Panc1 (cell line): ENCODE measurements at regions not wholly inside any gene's neighbourhood (a gene's known extent, or its start where the extent isn't known, plus 50 kb on each side); places are given as distances from the start of the nearest gene placed in this dataset.
"Not testable (repeated sequence)": the region's sequence is repeated elsewhere in the genome, so short reads cannot be mapped to it uniquely, and the experiment has no call there.

ENCODE experiments used
- ATAC-seq: fragments of 200-7000 bp; cut with Tn5 transposase; 2 replicates; pipeline ENCODE4 v1.9.1; 2020; ENCODE audit warnings: mild to moderate bottlenecking, moderate library complexity
- BruUV-seq: library from RNA; stranded (reverse); fragments of 400-500 nt; replicated peaks from 2 replicates; lab custom pipeline; 2021; lab: Mats Ljungman, UMichigan
- CTCF ChIA-PET: fragments of 300-600 bp; sonication (Branson Sonifier 250); formaldehyde crosslinking; loops from one replicate; lab custom pipeline; 2022; ENCODE audit warnings: antibody characterized with exemption; lab: Charles Lee
- POLR2A ChIA-PET: fragments of 300-600 bp; sonication (Branson Sonifier 250); formaldehyde crosslinking; loops from one replicate; lab custom pipeline; 2022; ENCODE audit warnings: antibody characterized with exemption; lab: Charles Lee
- DNase-seq: peaks from one replicate; pipeline ENCODE4 v3.0.0-alpha.2; 2010; ENCODE audit warnings: low read depth, low spot score
- H3K27ac ChIP-seq: 2 replicates; pipeline ENCODE4 v1.5.1; 2011; ENCODE audit warnings: mild to moderate bottlenecking, low read length, inconsistent platforms
- H3K27me3 ChIP-seq: fragments of 200-500 bp; sonication (Bioruptor generic); 2 replicates; pipeline ENCODE4 v1.6.0; 2014; ENCODE audit warnings: low read length, inconsistent platforms; ENCODE audit not compliant: control insufficient read depth, insufficient read depth
- H3K36me3 ChIP-seq: fragments of 200-500 bp; sonication (Bioruptor generic); 2 replicates; pipeline ENCODE4 v1.5.1; 2014; ENCODE audit warnings: inconsistent platforms, mild to moderate bottlenecking, low read length, moderate library complexity; ENCODE audit not compliant: control insufficient read depth, insufficient read depth
- H3K4me1 ChIP-seq: 2 replicates; pipeline ENCODE4 v1.5.1; 2011; ENCODE audit warnings: inconsistent platforms, mild to moderate bottlenecking, low read length, moderate library complexity; ENCODE audit not compliant: control insufficient read depth, insufficient read depth
- H3K4me3 ChIP-seq, 2 experiments: 2 replicates each; pipeline ENCODE4 v1.5.1; 2011 to 2012; ENCODE audit warnings: low read depth in 2 of 2, low read length in 2 of 2, mild to moderate bottlenecking in 2 of 2, inconsistent platforms in 1 of 2, moderate library complexity in 1 of 2
- H3K9me3 ChIP-seq: fragments of 200-500 bp; sonication (Bioruptor generic); 2 replicates; pipeline ENCODE4 v1.5.1; 2014; ENCODE audit warnings: low read depth, mild to moderate bottlenecking, inconsistent platforms, low read length, moderate library complexity; ENCODE audit not compliant: control insufficient read depth, insufficient read depth
- CTCF ChIP-seq: fragments of 450-650 bp; IDR thresholded peaks from 2 replicates; pipeline ENCODE4 v1.5.1; 2017; ENCODE audit warnings: mild to moderate bottlenecking
- REST ChIP-seq, 2 experiments: IDR thresholded peaks; 2 replicates each; pipeline ENCODE4 v1.6.1; 2011 to 2012; ENCODE audit warnings: low read depth in 2 of 2, control low read depth in 1 of 2, low read length in 1 of 2, mild to moderate bottlenecking in 1 of 2, moderate library complexity in 1 of 2; ENCODE audit not compliant: insufficient read depth in 1 of 2
- SIN3A ChIP-seq: IDR thresholded peaks from 2 replicates; pipeline ENCODE4 v1.6.1; 2012; ENCODE audit warnings: low read depth, mild to moderate bottlenecking, low read length, moderate library complexity, borderline replicate concordance; ENCODE audit not compliant: insufficient read depth
- TCF7L2 ChIP-seq: IDR thresholded peaks from 2 replicates; pipeline ENCODE4 v1.6.1; 2011; ENCODE audit warnings: mild to moderate bottlenecking, low read depth, low read length, inconsistent platforms
- in situ Hi-C: cut with HindIII; loops from 2 replicates; pipeline ENCODE4 v1.10.0; 2016; ENCODE audit warnings: low sequenced_read_pairs, low pct_unique_long_range_greater_than_20kb
- intact Hi-C: fragments of 100-400 bp; cut with micrococcal nuclease; formaldehyde crosslinking; loops from one replicate; pipeline ENCODE4 v1.10.0; 2022; ENCODE audit not compliant: unreplicated experiment

GRCh38 chr1:181222972-181223505, 134.5 kb downstream of the IER5 start:
- no peaks in the 10 kb centered on the region for H3K4me1 ChIP-seq
- DNase-seq: no peak
- H3K4me3 ChIP-seq: no peak overlapping the region
- TF ChIP-seq TCF7L2 (no peak), REST (IDR thresholded peaks at IDR 0.05; ENCODE audit: insufficient read depth in 1 of 2, low read depth in 2 of 2, low read length in 1 of 2) (no peak)
- BruUV-seq: no TSS peak
- in situ Hi-C loops: no loop called here
- no peak overlapping the region for H3K27ac ChIP-seq
- no peaks in the 10 kb centered on the region for H3K9me3 ChIP-seq
- CTCF ChIA-PET: no interaction called here
- no peak for ATAC-seq
- POLR2A ChIA-PET: no interaction called here
- H3K27me3 ChIP-seq: no peaks in the 10 kb centered on the region
- intact Hi-C loops: no loop called here
- H3K36me3 ChIP-seq: no peaks in the 10 kb centered on the region

GRCh38 chr1:181226728-181227127, 138.2 kb downstream of the IER5 start:
- intact Hi-C loops, H3K9me3 ChIP-seq, ATAC-seq, H3K27me3 ChIP-seq, H3K36me3 ChIP-seq, H3K27ac ChIP-seq, H3K4me3 ChIP-seq, POLR2A ChIA-PET, DNase-seq, H3K4me1 ChIP-seq, in situ Hi-C loops, CTCF ChIA-PET, BruUV-seq: not testable (repeated sequence)

- no peak overlapping the region for H3K27ac ChIP-seq
- no peak for ATAC-seq
- H3K36me3 ChIP-seq: no peaks in the 10 kb centered on the region
- in situ Hi-C loops (no loop called here), intact Hi-C loops (no loop called here)
- no peaks in the 10 kb centered on the region for H3K27me3 ChIP-seq
- ChIA-PET CTCF (no interaction called here), POLR2A (no interaction called here)
- DNase-seq: no peak
- H3K4me3 ChIP-seq: no peak overlapping the region
- H3K9me3 ChIP-seq: no peaks in the 10 kb centered on the region
- TF ChIP-seq SIN3A: no peak
- no peak for TF ChIP-seq TCF7L2
- no peak for TF ChIP-seq CTCF
- H3K4me1 ChIP-seq: no peaks in the 10 kb centered on the region
- BruUV-seq: no TSS peak
Measured at GRCh38 chr1:181239086-181239485, 150.6 kb downstream of the IER5 start.

- BruUV-seq: not testable (repeated sequence)
Measured at GRCh38 chr1:181246320-181246719, 157.8 kb downstream of the IER5 start.

GRCh38 chr1:181248361-181248760, 159.9 kb downstream of the IER5 start:
- H3K27ac ChIP-seq, H3K27me3 ChIP-seq, H3K9me3 ChIP-seq, H3K4me3 ChIP-seq, intact Hi-C loops, POLR2A ChIA-PET, in situ Hi-C loops, H3K36me3 ChIP-seq, ATAC-seq, BruUV-seq, DNase-seq, H3K4me1 ChIP-seq: not testable (repeated sequence)
- CTCF ChIA-PET: interaction anchor here (0.5 kb wide), 1 partner anchor 1332 kb away, joined by 5 read pairs; no protein-coding TSS in a partner anchor

More at GRCh38 chr1:181246320-181246719, 157.8 kb downstream of the IER5 start:
- CTCF ChIA-PET, H3K4me3 ChIP-seq, ATAC-seq, H3K27me3 ChIP-seq, H3K36me3 ChIP-seq, in situ Hi-C loops, intact Hi-C loops, DNase-seq, H3K4me1 ChIP-seq, H3K9me3 ChIP-seq, POLR2A ChIA-PET, H3K27ac ChIP-seq: not testable (repeated sequence)
